Left lung (tissue), 4 donors: ENCODE measurements at regions not wholly inside any gene's neighbourhood (a gene's known extent, or its start where the extent isn't known, plus 50 kb on each side); places are given as distances from the start of the nearest gene placed in this dataset.

Experiments
- ATAC-seq: fragments of 200-7000 bp; cut with Tn5 transposase; one replicate; pipeline ENCODE4 v1.9.1; 2020; ENCODE audit warnings: moderate library complexity
- DNase-seq, 4 donors: peaks; one replicate each; pipeline ENCODE4 v3.0.0-alpha.2; 2013 to 2020
- H3K27ac ChIP-seq, 2 donors: fragments of 200-600 bp; sonication (generic) in 1 of 2; one replicate each; pipeline versions ENCODE4 v1.5.0 to v1.8.0; 2020 to 2021
- H3K27me3 ChIP-seq, 2 donors: fragments of 200-600 bp; sonication (generic) in 1 of 2; one replicate each; pipeline versions ENCODE4 v1.5.0 to v1.8.0; 2020 to 2021
- H3K36me3 ChIP-seq, 2 donors: fragments of 200-600 bp; sonication (generic) in 1 of 2; one replicate each; pipeline versions ENCODE4 v1.5.0 to v1.8.0; 2020 to 2021
- H3K4me1 ChIP-seq, 2 donors: fragments of 200-600 bp; one replicate each; pipeline ENCODE4 v1.8.0; 2021
- H3K4me3 ChIP-seq, 2 donors: fragments of 200-600 bp; sonication (generic) in 1 of 2; one replicate each; pipeline versions ENCODE4 v1.5.0 to v1.8.0; 2020 to 2021; ENCODE audit warnings: mild to moderate bottlenecking in 1 of 2
- H3K9me3 ChIP-seq, 2 donors: fragments of 200-600 bp; sonication (generic) in 1 of 2; one replicate each; pipeline versions ENCODE4 v1.5.0 to v1.8.0; 2020 to 2021
- intact Hi-C, 2 donors: fragments of 100-400 bp; cut with DNase I; formaldehyde crosslinking; loops; one replicate each; pipeline versions ENCODE4 v1.11.2 to v1.14.2; 2022
- TF ChIP-seq, protein P1 (sequence below), 2 donors: fragments of 200-600 bp; sonication (generic) in 1 of 2; IDR thresholded peaks; one replicate each; pipeline versions ENCODE4 v1.5.0 to v1.8.0; 2021; ENCODE audit warnings: antibody characterized with exemption in 2 of 2
- donor health status: DM: no; HTN: yes; CAD: no.
- donor health status: DM: no; HTN: no; CAD: no.

DNA sequence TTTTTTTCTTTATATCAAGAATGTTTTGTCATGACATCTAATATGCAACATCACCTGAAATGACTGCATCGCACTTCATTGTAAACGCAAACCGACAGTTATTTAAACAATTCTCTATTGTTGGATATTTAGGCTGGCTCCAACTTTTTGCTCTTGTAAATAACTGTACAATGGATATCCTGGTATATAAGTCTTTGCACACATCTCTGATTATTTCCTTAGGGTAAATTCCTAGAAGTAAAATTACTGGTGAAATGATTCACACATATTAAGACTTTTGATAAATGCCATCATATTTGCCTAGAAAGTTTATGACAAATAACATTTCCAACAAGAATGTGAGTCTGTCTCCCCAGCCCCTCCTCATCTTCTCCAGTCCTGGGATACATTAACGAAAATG is 154.7 kb downstream of the TFAP2C start:
- H3K27me3 ChIP-seq = peaks cover 0 to 47% of the 10 kb centered on the region in 2 donors
- no peaks in the 10 kb centered on the region for H3K9me3 ChIP-seq
- intact Hi-C loops = no loop called here
- ATAC-seq = no peak
- no peak overlapping the region for H3K4me3 ChIP-seq
- no peak overlapping the region for H3K27ac ChIP-seq
- no peaks in the 10 kb centered on the region for H3K36me3 ChIP-seq
- no peak for DNase-seq
- no peaks in the 10 kb centered on the region for H3K4me1 ChIP-seq
- TF ChIP-seq, protein P1, sequence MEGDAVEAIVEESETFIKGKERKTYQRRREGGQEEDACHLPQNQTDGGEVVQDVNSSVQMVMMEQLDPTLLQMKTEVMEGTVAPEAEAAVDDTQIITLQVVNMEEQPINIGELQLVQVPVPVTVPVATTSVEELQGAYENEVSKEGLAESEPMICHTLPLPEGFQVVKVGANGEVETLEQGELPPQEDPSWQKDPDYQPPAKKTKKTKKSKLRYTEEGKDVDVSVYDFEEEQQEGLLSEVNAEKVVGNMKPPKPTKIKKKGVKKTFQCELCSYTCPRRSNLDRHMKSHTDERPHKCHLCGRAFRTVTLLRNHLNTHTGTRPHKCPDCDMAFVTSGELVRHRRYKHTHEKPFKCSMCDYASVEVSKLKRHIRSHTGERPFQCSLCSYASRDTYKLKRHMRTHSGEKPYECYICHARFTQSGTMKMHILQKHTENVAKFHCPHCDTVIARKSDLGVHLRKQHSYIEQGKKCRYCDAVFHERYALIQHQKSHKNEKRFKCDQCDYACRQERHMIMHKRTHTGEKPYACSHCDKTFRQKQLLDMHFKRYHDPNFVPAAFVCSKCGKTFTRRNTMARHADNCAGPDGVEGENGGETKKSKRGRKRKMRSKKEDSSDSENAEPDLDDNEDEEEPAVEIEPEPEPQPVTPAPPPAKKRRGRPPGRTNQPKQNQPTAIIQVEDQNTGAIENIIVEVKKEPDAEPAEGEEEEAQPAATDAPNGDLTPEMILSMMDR (IDR thresholded peaks at IDR 0.05) = no peak

DNA sequence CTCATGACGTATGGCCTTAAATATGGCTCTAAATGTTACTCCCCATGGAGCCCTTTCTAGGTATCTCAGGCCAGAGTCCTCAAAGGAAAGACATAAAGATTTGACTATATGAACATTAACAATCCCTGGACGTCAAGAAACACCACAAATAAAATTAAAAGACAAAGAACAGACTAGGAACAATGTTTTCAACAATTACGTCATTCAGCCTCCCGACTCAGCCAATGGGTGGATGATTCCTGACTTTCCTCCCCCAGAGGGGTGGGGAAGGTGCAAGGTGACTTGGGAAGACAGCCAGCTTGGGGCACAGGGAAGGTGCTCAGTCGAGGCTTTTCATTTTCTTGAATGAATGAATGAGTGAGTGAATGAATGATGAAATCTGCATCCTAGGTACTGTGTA is 157.4 kb downstream of the TFAP2C start:
- intact Hi-C loops = no loop called here
- ATAC-seq (no peak), DNase-seq (no peak)
- TF ChIP-seq, protein P1 (IDR thresholded peaks at IDR 0.05) = no peak
- H3K4me3 ChIP-seq = no peak overlapping the region
- peaks cover 0 to 26% of the 10 kb centered on the region in 2 donors for H3K27me3 ChIP-seq
- no peak overlapping the region for H3K27ac ChIP-seq
- H3K4me1 ChIP-seq = no peaks in the 10 kb centered on the region
- H3K9me3 ChIP-seq = no peaks in the 10 kb centered on the region
- no peaks in the 10 kb centered on the region for H3K36me3 ChIP-seq

DNA sequence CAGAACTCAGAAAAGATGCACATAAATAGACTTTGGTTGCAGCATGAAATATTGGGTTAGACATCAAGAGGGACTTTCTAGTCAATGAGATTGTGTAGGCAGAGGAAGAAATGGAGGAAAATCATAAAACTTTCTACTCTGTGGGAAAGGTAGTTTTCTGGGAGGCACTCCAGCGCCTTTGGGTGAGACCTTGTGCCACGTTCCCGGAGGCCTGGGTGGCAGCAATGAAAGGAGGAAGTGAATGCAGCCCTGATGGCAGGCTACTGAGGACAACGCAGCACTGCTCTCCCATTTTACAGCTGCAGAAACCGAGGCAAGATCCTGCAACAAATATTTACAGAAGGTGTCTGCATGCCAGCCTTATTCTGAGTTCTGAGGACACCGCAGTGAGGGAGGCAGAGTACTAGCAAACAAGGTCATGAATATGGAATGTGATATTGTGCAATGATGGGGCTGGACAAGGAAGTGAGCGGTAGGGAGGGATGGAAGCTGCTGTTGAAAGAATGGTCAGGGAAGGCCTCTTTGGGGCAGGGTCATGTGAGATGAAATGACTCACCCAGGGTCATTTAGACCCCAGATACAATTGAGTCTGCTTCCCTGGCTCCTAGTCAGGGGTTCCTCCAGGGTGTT is 159.1 kb downstream of the TFAP2C start:
- Histone ChIP-seq H3K27me3 (peaks cover 0 to 21% of the 10 kb centered on the region in 2 donors), H3K4me3 (no peak overlapping the region), H3K36me3 (no peaks in the 10 kb centered on the region), H3K4me1 (no peaks in the 10 kb centered on the region), H3K9me3 (no peaks in the 10 kb centered on the region), H3K27ac (no peak overlapping the region)
- intact Hi-C loops = no loop called here
- TF ChIP-seq, protein P1 (IDR thresholded peaks at IDR 0.05) = no peak
- ATAC-seq (peak; percentile 93), DNase-seq (no peak)

DNA sequence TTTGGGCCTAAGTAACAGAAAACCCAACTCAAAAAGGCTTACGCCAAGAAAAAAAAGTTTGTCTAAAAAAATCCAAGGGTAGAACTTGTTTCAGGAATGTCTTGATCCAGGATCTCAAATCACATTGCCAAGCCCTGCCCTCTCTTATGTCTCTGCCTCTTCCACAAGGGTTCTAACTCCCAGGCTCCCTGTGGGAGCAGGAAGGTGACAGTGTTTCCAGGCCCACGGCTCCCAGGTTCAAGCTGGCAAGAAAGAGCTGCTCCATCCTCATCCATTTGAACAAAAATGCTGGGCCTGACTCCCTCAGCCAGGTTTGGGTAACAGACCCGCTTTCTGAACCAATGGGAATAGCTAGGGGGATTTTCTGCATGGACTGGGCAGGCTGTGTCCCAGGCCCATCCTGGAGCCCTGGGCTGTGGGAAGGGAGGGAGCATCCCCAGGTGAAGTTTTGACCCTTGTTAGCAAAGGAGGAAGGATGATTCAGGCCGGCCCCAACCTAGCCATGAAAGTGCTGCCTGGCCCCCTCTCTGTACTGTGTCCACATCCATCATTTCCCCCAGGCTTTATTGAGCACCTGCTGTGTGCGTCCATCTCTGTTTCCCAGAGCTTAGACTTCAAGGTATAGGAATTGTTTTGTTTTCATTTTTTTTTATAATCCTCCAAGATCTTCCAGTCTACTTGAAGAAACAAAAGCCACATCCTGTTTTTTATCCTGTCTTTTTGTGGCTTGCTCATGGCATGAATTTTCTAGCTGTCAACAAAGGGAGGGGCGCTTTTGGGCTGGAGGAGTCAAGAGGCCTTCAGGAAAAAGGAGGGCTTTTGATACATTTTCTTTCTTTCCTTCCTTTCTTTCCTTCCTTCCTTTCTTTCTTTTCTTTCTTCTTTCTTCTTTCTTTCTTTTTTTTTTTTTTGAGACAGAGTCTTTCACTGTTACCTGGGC is 159.8 kb downstream of the TFAP2C start:
- H3K9me3 ChIP-seq = no peaks in the 10 kb centered on the region
- no peak overlapping the region for H3K27ac ChIP-seq
- no peaks in the 10 kb centered on the region for H3K4me1 ChIP-seq
- no peaks in the 10 kb centered on the region for H3K36me3 ChIP-seq
- DNase-seq = no peak
- peaks cover 0 to 23% of the 10 kb centered on the region in 2 donors for H3K27me3 ChIP-seq
- TF ChIP-seq, protein P1 (IDR thresholded peaks at IDR 0.05) = no peak
- no peak overlapping the region for H3K4me3 ChIP-seq
- peak; percentile 15 for ATAC-seq
- intact Hi-C loops = no loop called here

DNA sequence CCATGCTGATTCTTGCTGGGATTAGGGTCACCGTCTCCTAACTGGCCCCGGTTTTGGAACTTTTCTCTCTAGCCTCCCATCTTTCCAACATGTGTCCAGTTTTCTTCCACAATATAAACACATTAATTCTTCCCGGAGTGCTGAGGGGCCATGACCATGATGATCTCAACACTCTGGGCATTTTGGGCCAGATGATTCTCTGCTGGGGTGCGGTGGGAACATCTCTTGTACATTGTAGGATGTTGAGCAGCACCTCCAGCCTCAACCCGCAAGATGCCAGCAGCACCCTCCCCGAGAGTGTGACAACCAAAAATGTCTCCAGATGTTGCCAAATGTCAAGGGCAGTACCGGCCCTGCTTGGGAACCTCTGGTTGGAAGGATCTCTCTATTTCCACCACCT is 164.8 kb downstream of the TFAP2C start:
- intact Hi-C loops = no loop called here
- no peaks in the 10 kb centered on the region for H3K4me1 ChIP-seq
- no peak for DNase-seq
- no peaks in the 10 kb centered on the region for H3K36me3 ChIP-seq
- H3K27ac ChIP-seq = no peak overlapping the region
- TF ChIP-seq, protein P1 (IDR thresholded peaks at IDR 0.05) = no peak
- peaks cover 0 to 7% of the 10 kb centered on the region in 2 donors for H3K9me3 ChIP-seq
- ATAC-seq = no peak
- no peak overlapping the region for H3K4me3 ChIP-seq
- peaks cover 0 to 30% of the 10 kb centered on the region in 2 donors for H3K27me3 ChIP-seq
